ENCODE measurements at regions not wholly inside any gene's neighbourhood (a gene's known extent, or its start where the extent isn't known, plus 50 kb on each side); places are given as distances from the start of the nearest gene placed in this dataset.
"Not testable (repeated sequence)": the region's sequence is repeated elsewhere in the genome, so short reads cannot be mapped to it uniquely, and the experiment has no call there.

- DNase-seq (ENCODE audit: low spot score), result no peak
Measured at GRCh38 chr13:70995338-70995737, 871.7 kb downstream of the DACH1 start.

- DNase-seq (ENCODE audit: low spot score), result no peak
Measured at GRCh38 chr13:70994191-70994590, 872.8 kb downstream of the DACH1 start.

GRCh38 chr13:70987043-70987442 lies 878.8 kb upstream of the KLHL1 start:
- DNase-seq (ENCODE audit: low spot score), result peak; percentile 36

GRCh38 chr13:70985371-70985770 lies 877.1 kb upstream of the KLHL1 start:
- DNase-seq (ENCODE audit: low spot score), result no peak

GRCh38 chr13:70981219-70981618 lies 873.0 kb upstream of the KLHL1 start:
- DNase-seq (ENCODE audit: low spot score), result not testable (repeated sequence)

- DNase-seq (ENCODE audit: low spot score), result no peak
Measured at GRCh38 chr13:70969321-70969720, 861.1 kb upstream of the KLHL1 start.

GRCh38 chr13:70967564-70967963 lies 859.3 kb upstream of the KLHL1 start:
- no peak for DNase-seq (ENCODE audit: low spot score)

GRCh38 chr13:70964874-70965273 lies 856.6 kb upstream of the KLHL1 start:
- no peak for DNase-seq (ENCODE audit: low spot score)

GRCh38 chr13:70964124-70964523 lies 855.9 kb upstream of the KLHL1 start:
- peak; percentile 36 for DNase-seq (ENCODE audit: low spot score)

GRCh38 chr13:70960841-70961443 lies 852.7 kb upstream of the KLHL1 start:
- DNase-seq (ENCODE audit: low spot score), result no peak

GRCh38 chr13:70959035-70959775 lies 851.0 kb upstream of the KLHL1 start:
- DNase-seq (ENCODE audit: low spot score), result no peak

GRCh38 chr13:70955887-70956286 lies 847.6 kb upstream of the KLHL1 start:
- no peak for DNase-seq (ENCODE audit: low spot score)

- no peak for DNase-seq (ENCODE audit: low spot score)
Measured at GRCh38 chr13:70950664-70951063, 842.4 kb upstream of the KLHL1 start.

GRCh38 chr13:70945506-70945905 lies 837.3 kb upstream of the KLHL1 start:
- DNase-seq (ENCODE audit: low spot score), result no peak

- DNase-seq (ENCODE audit: low spot score), result no peak
Measured at GRCh38 chr13:70941454-70941853, 833.2 kb upstream of the KLHL1 start.

- DNase-seq (ENCODE audit: low spot score), result no peak
Measured at GRCh38 chr13:70938462-70938861, 830.2 kb upstream of the KLHL1 start.

- DNase-seq (ENCODE audit: low spot score), result no peak
Measured at GRCh38 chr13:70932511-70932910, 824.3 kb upstream of the KLHL1 start.

GRCh38 chr13:70923863-70924752 lies 815.9 kb upstream of the KLHL1 start:
- DNase-seq (ENCODE audit: low spot score), result no peak

GRCh38 chr13:70911286-70911685 lies 803.0 kb upstream of the KLHL1 start:
- no peak for DNase-seq (ENCODE audit: low spot score)

GRCh38 chr13:70908795-70909194 lies 800.5 kb upstream of the KLHL1 start:
- DNase-seq (ENCODE audit: low spot score), result no peak

GRCh38 chr13:70905035-70905434 lies 796.8 kb upstream of the KLHL1 start:
- no peak for DNase-seq (ENCODE audit: low spot score)

- no peak for DNase-seq (ENCODE audit: low spot score)
Measured at GRCh38 chr13:70896136-70896535, 787.9 kb upstream of the KLHL1 start.

GRCh38 chr13:70895599-70895998 lies 787.3 kb upstream of the KLHL1 start:
- DNase-seq (ENCODE audit: low spot score), result no peak
